ENCODE measurements at regions not wholly inside any gene's neighbourhood (a gene's known extent, or its start where the extent isn't known, plus 50 kb on each side); places are given as distances from the start of the nearest gene placed in this dataset.

- no peak for TF ChIP-seq CTCF (conservative IDR thresholded peaks at IDR 0.05; ENCODE audit: low read depth, low read length)
- no peak for TF ChIP-seq EZH2phosphoT487 (IDR thresholded peaks at IDR 0.05; ENCODE audit: borderline replicate concordance, low read length)
- TF ChIP-seq EZH2 (IDR thresholded peaks at IDR 0.05; ENCODE audit: low read length, unreplicated experiment), result no peak
Observed at GRCh38 chr16:79998143-79998542, 397.6 kb upstream of the MAF start.

Measured in PC-3 (cell line).